ENCODE measurements at regions not wholly inside any gene's neighbourhood (a gene's known extent, or its start where the extent isn't known, plus 50 kb on each side); places are given as distances from the start of the nearest gene placed in this dataset.

DNA sequence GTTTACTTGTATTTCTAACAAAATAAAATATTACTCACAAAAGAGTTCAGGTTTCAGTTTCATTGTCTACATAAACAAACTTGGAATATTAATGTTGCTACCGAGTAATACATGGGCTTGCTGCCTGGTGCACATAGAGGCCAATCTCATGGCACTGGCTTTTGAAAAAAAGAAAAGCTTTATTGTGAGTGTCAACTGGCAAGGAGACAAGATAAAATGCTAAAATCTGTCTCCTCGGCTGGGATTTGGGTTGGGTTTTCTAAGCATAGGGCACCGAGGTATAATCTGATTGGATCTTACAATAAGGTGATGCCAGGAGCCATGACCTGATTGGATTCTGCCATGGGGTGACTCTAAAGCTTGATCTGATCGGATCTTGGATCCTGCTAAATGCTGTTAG, 1519.9 kb upstream of the MIR17HG start:
- no peak overlapping the region for H3K14ac ChIP-seq (replicated peaks; ENCODE audit: low read depth, low read length)
- WGBS, 2 experiments (ENCODE audit: extremely low coverage in 2 of 2, insufficient read length in 1 of 2), result 75% methylated on average over 1 of the region's 4 CpGs; no CpG with 5 or more reads in 1 of the 2 experiments
- no peaks in the 10 kb centered on the region for H3K27me3 ChIP-seq (ENCODE audit: control insufficient read depth, insufficient read depth, low read length)
- no peaks in the 10 kb centered on the region for H3K9me1 ChIP-seq (ENCODE audit: insufficient read depth, low read length)
- H4K5ac ChIP-seq (ENCODE audit: low read depth, low read length), result no peak overlapping the region
- H4K20me1 ChIP-seq (ENCODE audit: insufficient read depth, low read length), result no peaks in the 10 kb centered on the region
- no TSS peak for BruUV-seq (replicated peaks)
- H2BK20ac ChIP-seq (ENCODE audit: low read depth, low read length), result no peak overlapping the region
- no peaks in the 10 kb centered on the region for H3K79me1 ChIP-seq (ENCODE audit: low read depth in 1 of 2, low read length in 2 of 2)
- no peaks in the 10 kb centered on the region for H3K9me3 ChIP-seq (ENCODE audit: control insufficient read depth, insufficient read depth, low read length)
- H3K4me1 ChIP-seq (ENCODE audit: control insufficient read depth, insufficient read depth, low read length), result no peaks in the 10 kb centered on the region
- no peak overlapping the region for H3K4ac ChIP-seq (ENCODE audit: low read depth, low read length)
- ChIA-PET CTCF (no interaction called here), POLR2A (ENCODE audit: unreplicated experiment) (no interaction called here)
- H2AK5ac ChIP-seq (ENCODE audit: low read depth, low read length), result no peak overlapping the region
- H2BK15ac ChIP-seq (ENCODE audit: low read depth, low read length), result no peak overlapping the region
- H4K91ac ChIP-seq (ENCODE audit: insufficient read depth, low read depth, low read length), result no peak overlapping the region
- intact Hi-C loops (cut with micrococcal nuclease), result no loop called here
- no peaks in the 10 kb centered on the region for H3K36me3 ChIP-seq (ENCODE audit: control insufficient read depth, insufficient read depth, low read length)
- no peak overlapping the region for H2BK5ac ChIP-seq (ENCODE audit: low read depth, low read length, poor library complexity, severe bottlenecking)
- H3K18ac ChIP-seq (ENCODE audit: low read depth, low read length), result no peak overlapping the region
- H3K4me2 ChIP-seq (ENCODE audit: low read depth, low read length), result no peak overlapping the region
- H2BK120ac ChIP-seq (ENCODE audit: low read depth, low read length), result no peak overlapping the region
- no peak overlapping the region for H3K4me3 ChIP-seq (ENCODE audit: insufficient read depth, low read depth, low read length)
- in situ Hi-C loops (cut with MboI; ENCODE audit: low sequenced_read_pairs), result no loop called here
- no peak for DNase-seq
- no peak overlapping the region for H2AFZ ChIP-seq (replicated peaks; ENCODE audit: low read length, poor library complexity)
- ATAC-seq (ENCODE audit: low read depth), result no peak
- no peak overlapping the region for H3K56ac ChIP-seq (ENCODE audit: extremely low read depth, insufficient read depth, low read length)
- H3K27ac ChIP-seq (ENCODE audit: insufficient read depth, low read length), result no peak overlapping the region
- H2AK9ac ChIP-seq (replicated peaks; ENCODE audit: low read depth, low read length, poor library complexity), result no peak overlapping the region
- no peak overlapping the region for H3K9ac ChIP-seq (ENCODE audit: low read depth, low read length)
- H3K23ac ChIP-seq (ENCODE audit: low read depth, low read length), result no peak overlapping the region
- TF ChIP-seq CEBPB (IDR thresholded peaks at IDR 0.05; ENCODE audit: low read depth, low read length) (no peak), MXI1 (IDR thresholded peaks at IDR 0.05; ENCODE audit: borderline replicate concordance, low read depth, low read length) (no peak), BHLHE40 (IDR thresholded peaks at IDR 0.05; ENCODE audit: low read depth, low read length) (no peak), RFX5 (IDR thresholded peaks at IDR 0.05; ENCODE audit: low read depth, low read length) (no peak), MAFK (IDR thresholded peaks at IDR 0.05; ENCODE audit: low read depth, low read length) (no peak), CHD1 (IDR thresholded peaks at IDR 0.05; ENCODE audit: low read depth, low read length) (no peak), NFE2L2 (IDR thresholded peaks at IDR 0.05; ENCODE audit: low read depth, low read length) (no peak), SMC3 (IDR thresholded peaks at IDR 0.05; ENCODE audit: low read depth, low read length) (no peak), MAZ (IDR thresholded peaks at IDR 0.05; ENCODE audit: borderline replicate concordance, low read depth, low read length) (no peak), FOS (IDR thresholded peaks at IDR 0.05; ENCODE audit: low read depth, low read length) (no peak)
- TF ChIP-seq, protein P1, sequence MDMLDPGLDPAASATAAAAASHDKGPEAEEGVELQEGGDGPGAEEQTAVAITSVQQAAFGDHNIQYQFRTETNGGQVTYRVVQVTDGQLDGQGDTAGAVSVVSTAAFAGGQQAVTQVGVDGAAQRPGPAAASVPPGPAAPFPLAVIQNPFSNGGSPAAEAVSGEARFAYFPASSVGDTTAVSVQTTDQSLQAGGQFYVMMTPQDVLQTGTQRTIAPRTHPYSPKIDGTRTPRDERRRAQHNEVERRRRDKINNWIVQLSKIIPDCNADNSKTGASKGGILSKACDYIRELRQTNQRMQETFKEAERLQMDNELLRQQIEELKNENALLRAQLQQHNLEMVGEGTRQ (IDR thresholded peaks at IDR 0.05; ENCODE audit: low read depth, low read length), result no peak
- TF ChIP-seq, protein P2, sequence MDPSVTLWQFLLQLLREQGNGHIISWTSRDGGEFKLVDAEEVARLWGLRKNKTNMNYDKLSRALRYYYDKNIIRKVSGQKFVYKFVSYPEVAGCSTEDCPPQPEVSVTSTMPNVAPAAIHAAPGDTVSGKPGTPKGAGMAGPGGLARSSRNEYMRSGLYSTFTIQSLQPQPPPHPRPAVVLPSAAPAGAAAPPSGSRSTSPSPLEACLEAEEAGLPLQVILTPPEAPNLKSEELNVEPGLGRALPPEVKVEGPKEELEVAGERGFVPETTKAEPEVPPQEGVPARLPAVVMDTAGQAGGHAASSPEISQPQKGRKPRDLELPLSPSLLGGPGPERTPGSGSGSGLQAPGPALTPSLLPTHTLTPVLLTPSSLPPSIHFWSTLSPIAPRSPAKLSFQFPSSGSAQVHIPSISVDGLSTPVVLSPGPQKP (IDR thresholded peaks at IDR 0.05; ENCODE audit: borderline replicate concordance, low read depth, low read length), result no peak
- H4K8ac ChIP-seq (ENCODE audit: low read depth in 2 of 2, low read length in 2 of 2), result no peak overlapping the region
- dilution Hi-C loops (cut with HindIII; ENCODE audit: low sequenced_read_pairs, unreplicated experiment), result no loop called here

All from IMR-90 (cell line).